GM12878 (cell line): ENCODE measurements at regions not wholly inside any gene's neighbourhood (a gene's known extent, or its start where the extent isn't known, plus 50 kb on each side); places are given as distances from the start of the nearest gene placed in this dataset.

ENCODE experiments used
- ATAC-seq: fragments of 200-7000 bp; cut with Tn5 transposase; 3 replicates; pipeline ENCODE4 v1.9.1; 2020; ENCODE audit warnings: mild to moderate bottlenecking, moderate library complexity
- BruUV-seq: library from RNA; stranded (reverse); fragments of 400-500 nt; replicated peaks from 2 replicates; lab custom pipeline; 2021; lab: Mats Ljungman, UMichigan
- CTCF ChIA-PET: fragments of 300-600 bp; sonication (Branson Sonifier 250); formaldehyde crosslinking; extraction: SDS; loops from one replicate; lab custom pipeline; 2021; ENCODE audit warnings: inconsistent platforms; lab: Yijun Ruan, JAX
- POLR2A ChIA-PET: fragments of 350-600 bp; formaldehyde crosslinking; extraction: SDS; loops from one replicate; lab custom pipeline; 2021; ENCODE audit warnings: inconsistent platforms; lab: Charles Lee
- RAD21 ChIA-PET: fragments of 300-600 bp; sonication (Branson Sonifier 250); formaldehyde crosslinking; loops from one replicate; lab custom pipeline; 2023; ENCODE audit warnings: antibody characterized with exemption; ENCODE audit not compliant: unreplicated experiment; lab: Charles Lee
- SMC1A ChIA-PET: fragments of 300-600 bp; sonication (Branson Sonifier 250); formaldehyde crosslinking; loops from one replicate; lab custom pipeline; 2023; ENCODE audit not compliant: unreplicated experiment, uncharacterized antibody; lab: Charles Lee
- DNase-seq: peaks from one replicate; pipeline ENCODE4 v3.0.0-alpha.2; 2011; ENCODE audit warnings: low read depth, low spot score
- FAIRE-seq: peaks from 3 replicates; lab custom pipeline; 2011; peaks lifted over from hg19 to GRCh38; lab: Jason Lieb, UNC
- H2AFZ ChIP-seq: 2 replicates; pipeline ENCODE4 v1.6.0; 2011; ENCODE audit warnings: low read depth, low read length, control low read depth; ENCODE audit not compliant: control insufficient read depth
- H3K27ac ChIP-seq: 2 replicates; pipeline ENCODE4 v1.5.1; 2011; ENCODE audit warnings: control low read depth; ENCODE audit not compliant: control insufficient read depth, insufficient read depth
- H3K27me3 ChIP-seq, 2 experiments: replicated peaks in 1 of 2; 2 replicates each; pipeline versions ENCODE4 v1.6.0 to v1.6.1; 2011; ENCODE audit warnings: low read length in 1 of 2; ENCODE audit not compliant: control insufficient read depth in 2 of 2, insufficient read depth in 2 of 2
- H3K36me3 ChIP-seq, 2 experiments: 2 replicates each; pipeline ENCODE4 v1.5.1; 2011; ENCODE audit warnings: low read length in 1 of 2; ENCODE audit not compliant: control insufficient read depth in 2 of 2, insufficient read depth in 2 of 2
- H3K4me1 ChIP-seq: 2 replicates; pipeline ENCODE4 v1.6.1; 2011; ENCODE audit warnings: mild to moderate bottlenecking, low read length, moderate library complexity, mixed read lengths; ENCODE audit not compliant: control insufficient read depth, insufficient read depth
- H3K4me2 ChIP-seq: 2 replicates; pipeline ENCODE4 v1.6.0; 2011; ENCODE audit warnings: control low read depth; ENCODE audit not compliant: control insufficient read depth, insufficient read depth
- H3K4me3 ChIP-seq: fragments of 200-600 bp; sonication (generic); 2 replicates; pipeline ENCODE4 v1.5.1; 2016
- H3K79me2 ChIP-seq: 2 replicates; pipeline ENCODE4 v1.6.0; 2011; ENCODE audit warnings: low read length; ENCODE audit not compliant: control insufficient read depth, insufficient read depth
- H3K9ac ChIP-seq: 2 replicates; pipeline ENCODE4 v1.8.0; 2011; ENCODE audit warnings: low read length, control low read depth, mixed read lengths; ENCODE audit not compliant: control insufficient read depth, insufficient read depth
- H3K9me3 ChIP-seq: replicated peaks from 3 replicates; pipeline ENCODE4 v1.5.1; 2011; ENCODE audit warnings: mild to moderate bottlenecking, low read length; ENCODE audit not compliant: control insufficient read depth, insufficient read depth
- H4K20me1 ChIP-seq: 2 replicates; pipeline ENCODE4 v1.6.0; 2011; ENCODE audit not compliant: control insufficient read depth, insufficient read depth
- BRCA1 ChIP-seq: IDR thresholded peaks from 2 replicates; pipeline ENCODE4 v1.6.1; 2011; ENCODE audit warnings: low read depth, low read length, improper control_type of control experiment
- CHD4 ChIP-seq: fragments of 200-600 bp; sonication (generic); IDR thresholded peaks from 2 replicates; pipeline ENCODE4 v1.6.1; 2016; ENCODE audit warnings: mild to moderate bottlenecking
- CREM ChIP-seq: IDR thresholded peaks from 2 replicates; pipeline ENCODE4 v1.6.1; 2014; ENCODE audit warnings: antibody characterized with exemption, low read depth
- HDGF ChIP-seq: fragments of 450-650 bp; IDR thresholded peaks from 2 replicates; pipeline ENCODE4 v1.6.1; 2016; ENCODE audit warnings: antibody characterized with exemption
- IKZF1 ChIP-seq: fragments of 450-650 bp; conservative IDR thresholded peaks from 2 replicates; pipeline ENCODE4 v1.6.1; 2017; ENCODE audit warnings: antibody characterized with exemption, mild to moderate bottlenecking
- JUND ChIP-seq: IDR thresholded peaks from 2 replicates; pipeline ENCODE4 v1.6.1; 2012; ENCODE audit warnings: low read depth, mild to moderate bottlenecking, low read length, improper control_type of control experiment, moderate library complexity
- NR2C1 ChIP-seq: fragments of 450-650 bp; IDR thresholded peaks from 2 replicates; pipeline ENCODE4 v1.6.1; 2017; ENCODE audit warnings: antibody characterized with exemption, mild to moderate bottlenecking, moderate library complexity
- PKNOX1 ChIP-seq: fragments of 450-650 bp; IDR thresholded peaks from 2 replicates; pipeline ENCODE4 v1.6.1; 2016; ENCODE audit warnings: mild to moderate bottlenecking
- SIX5 ChIP-seq: IDR thresholded peaks from 2 replicates; pipeline ENCODE4 v1.6.1; 2011; ENCODE audit warnings: mild to moderate bottlenecking, low read depth, low read length, moderate library complexity; ENCODE audit not compliant: severe bottlenecking
- SMAD5 ChIP-seq: IDR thresholded peaks from 2 replicates; pipeline ENCODE4 v1.6.1; 2016; ENCODE audit warnings: antibody characterized with exemption, low read depth
- SUZ12 ChIP-seq: fragments of 200-600 bp; sonication (generic); IDR thresholded peaks from one replicate; pipeline ENCODE4 v1.6.1; 2018; ENCODE audit warnings: antibody characterized with exemption, mild to moderate bottlenecking; ENCODE audit not compliant: unreplicated experiment
- TARDBP ChIP-seq: IDR thresholded peaks from 2 replicates; pipeline ENCODE4 v1.6.1; 2016; ENCODE audit warnings: borderline replicate concordance
- TBL1XR1 ChIP-seq: IDR thresholded peaks from 2 replicates; pipeline ENCODE4 v1.6.1; 2012; ENCODE audit warnings: low read depth, low read length, improper control_type of control experiment
- USF2 ChIP-seq: IDR thresholded peaks from 2 replicates; pipeline ENCODE4 v1.6.1; 2011; ENCODE audit warnings: low read depth, low read length, improper control_type of control experiment, borderline replicate concordance
- YY1 ChIP-seq: IDR thresholded peaks from 2 replicates; pipeline ENCODE4 v1.6.1; 2011; ENCODE audit warnings: low read depth, mild to moderate bottlenecking, low read length
- ZNF217 ChIP-seq: fragments of 450-650 bp; IDR thresholded peaks from 2 replicates; pipeline ENCODE4 v1.6.1; 2017; ENCODE audit warnings: antibody characterized with exemption, mild to moderate bottlenecking
- in situ Hi-C: fragments of 300-500 bp; cut with MboI; formaldehyde crosslinking; loops from 9 replicates; pipeline ENCODE4 v1.14.3; 2018; ENCODE audit warnings: mixed read lengths
- intact Hi-C: fragments of 100-400 bp; cut with micrococcal nuclease; formaldehyde crosslinking; loops from one replicate; pipeline ENCODE4 v1.14.2; 2022; ENCODE audit not compliant: unreplicated experiment
- TF ChIP-seq, protein P1 (sequence below): IDR thresholded peaks from 2 replicates; pipeline ENCODE4 v1.6.1; 2012; ENCODE audit warnings: low read depth, low read length, improper control_type of control experiment
- TF ChIP-seq, protein P2 (sequence below): IDR thresholded peaks from 2 replicates; pipeline ENCODE4 v1.6.1; 2012; ENCODE audit warnings: low read length, inconsistent platforms
- TF ChIP-seq, protein P3 (sequence below): IDR thresholded peaks from 2 replicates; pipeline ENCODE4 v1.6.1; 2011; ENCODE audit warnings: mild to moderate bottlenecking, low read depth, low read length, moderate library complexity; ENCODE audit not compliant: insufficient replicate concordance

DNA sequence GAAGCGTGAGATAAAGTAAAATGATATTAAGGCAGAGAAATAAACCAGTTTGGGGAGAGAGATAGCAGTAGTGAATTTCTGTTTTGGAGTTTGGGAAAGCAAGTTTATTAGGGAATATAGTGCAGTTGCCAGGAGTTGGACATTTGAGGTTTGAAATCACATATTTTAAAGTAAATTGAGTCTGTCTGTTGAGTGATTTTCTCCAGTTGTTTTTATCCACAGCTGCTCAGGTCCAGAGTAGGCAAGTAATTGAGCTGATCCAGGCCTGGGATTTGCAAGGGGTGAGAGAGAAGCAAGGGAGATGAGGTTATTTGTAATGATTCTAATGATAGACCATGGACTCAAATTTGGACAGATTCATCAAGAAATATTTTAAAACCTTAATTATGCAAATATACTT lies 481.9 kb downstream of the UTRN start (continued):
- TF ChIP-seq TARDBP = no peak

GRCh38 chr6:144768551-144769075 lies 483.5 kb downstream of the UTRN start:
- POLR2A ChIA-PET = interaction anchor here (0.6 to 0.9 kb wide), 3 partner anchors 60 to 423 kb away, joined by 3 to 4 read pairs (median 3); no protein-coding TSS in a partner anchor
- no peak for DNase-seq
- TF ChIP-seq CREM (no peak), HDGF (no peak), TBL1XR1 (no peak), SIX5 (no peak), ZNF217 (no peak), YY1 (no peak), BRCA1 (no peak), USF2 (no peak), SUZ12 (no peak), IKZF1 (no peak), CHD4 (no peak), JUND (no peak), SMAD5 (no peak), NR2C1 (no peak), PKNOX1 (no peak)
- TF ChIP-seq, protein P1, sequence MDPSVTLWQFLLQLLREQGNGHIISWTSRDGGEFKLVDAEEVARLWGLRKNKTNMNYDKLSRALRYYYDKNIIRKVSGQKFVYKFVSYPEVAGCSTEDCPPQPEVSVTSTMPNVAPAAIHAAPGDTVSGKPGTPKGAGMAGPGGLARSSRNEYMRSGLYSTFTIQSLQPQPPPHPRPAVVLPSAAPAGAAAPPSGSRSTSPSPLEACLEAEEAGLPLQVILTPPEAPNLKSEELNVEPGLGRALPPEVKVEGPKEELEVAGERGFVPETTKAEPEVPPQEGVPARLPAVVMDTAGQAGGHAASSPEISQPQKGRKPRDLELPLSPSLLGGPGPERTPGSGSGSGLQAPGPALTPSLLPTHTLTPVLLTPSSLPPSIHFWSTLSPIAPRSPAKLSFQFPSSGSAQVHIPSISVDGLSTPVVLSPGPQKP = no peak
- TF ChIP-seq, protein P2, sequence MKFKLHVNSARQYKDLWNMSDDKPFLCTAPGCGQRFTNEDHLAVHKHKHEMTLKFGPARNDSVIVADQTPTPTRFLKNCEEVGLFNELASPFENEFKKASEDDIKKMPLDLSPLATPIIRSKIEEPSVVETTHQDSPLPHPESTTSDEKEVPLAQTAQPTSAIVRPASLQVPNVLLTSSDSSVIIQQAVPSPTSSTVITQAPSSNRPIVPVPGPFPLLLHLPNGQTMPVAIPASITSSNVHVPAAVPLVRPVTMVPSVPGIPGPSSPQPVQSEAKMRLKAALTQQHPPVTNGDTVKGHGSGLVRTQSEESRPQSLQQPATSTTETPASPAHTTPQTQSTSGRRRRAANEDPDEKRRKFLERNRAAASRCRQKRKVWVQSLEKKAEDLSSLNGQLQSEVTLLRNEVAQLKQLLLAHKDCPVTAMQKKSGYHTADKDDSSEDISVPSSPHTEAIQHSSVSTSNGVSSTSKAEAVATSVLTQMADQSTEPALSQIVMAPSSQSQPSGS = no peak
- TF ChIP-seq, protein P3, sequence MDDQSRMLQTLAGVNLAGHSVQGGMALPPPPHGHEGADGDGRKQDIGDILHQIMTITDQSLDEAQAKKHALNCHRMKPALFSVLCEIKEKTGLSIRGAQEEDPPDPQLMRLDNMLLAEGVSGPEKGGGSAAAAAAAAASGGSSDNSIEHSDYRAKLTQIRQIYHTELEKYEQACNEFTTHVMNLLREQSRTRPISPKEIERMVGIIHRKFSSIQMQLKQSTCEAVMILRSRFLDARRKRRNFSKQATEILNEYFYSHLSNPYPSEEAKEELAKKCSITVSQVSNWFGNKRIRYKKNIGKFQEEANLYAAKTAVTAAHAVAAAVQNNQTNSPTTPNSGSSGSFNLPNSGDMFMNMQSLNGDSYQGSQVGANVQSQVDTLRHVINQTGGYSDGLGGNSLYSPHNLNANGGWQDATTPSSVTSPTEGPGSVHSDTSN = no peak

More at GRCh38 chr6:144768551-144769075, 483.5 kb downstream of the UTRN start:
- ChIA-PET CTCF (interaction anchor here (0.6 to 3.5 kb wide), 3 partner anchors 10 to 524 kb away, joined by 3 to 9 read pairs (median 4); no protein-coding TSS in a partner anchor), SMC1A (interaction anchor here (0.7 to 3.4 kb wide), 4 partner anchors 10 to 163 kb away, joined by 3 to 15 read pairs (median 4); no protein-coding TSS in a partner anchor), RAD21 (no interaction called here)
- FAIRE-seq (no peak), ATAC-seq (no peak)
- intact Hi-C loops = no loop called here
- Histone ChIP-seq H3K36me3 (no peaks in the 10 kb centered on the region; a peak in 2 of 4 replicates), H3K4me1 (no peaks in the 10 kb centered on the region), H3K27me3 (no peaks in the 10 kb centered on the region), H3K4me3 (no peak overlapping the region), H3K9me3 (no peaks in the 10 kb centered on the region), H3K27ac (no peak overlapping the region), H4K20me1 (no peaks in the 10 kb centered on the region), H3K79me2 (no peaks in the 10 kb centered on the region), H3K9ac (no peak overlapping the region), H2AFZ (no peak overlapping the region), H3K4me2 (no peak overlapping the region)
- no TSS peak for BruUV-seq
- in situ Hi-C loops = no loop called here
